ENCODE measurements at regions not wholly inside any gene's neighbourhood (a gene's known extent, or its start where the extent isn't known, plus 50 kb on each side); places are given as distances from the start of the nearest gene placed in this dataset.

GRCh38 chr15:97875513-97876280 is 84.8 kb upstream of the ARRDC4 start (continued):
- TF ChIP-seq ZNF574 (CRISPR knock-in tag; IDR thresholded peaks at IDR 0.05) (peak; percentile 92), NFYB (CRISPR knock-in tag; IDR thresholded peaks at IDR 0.05) (peak; percentile 38; the same call in 1 of the 2 replicates), ZNF792 (CRISPR knock-in tag; IDR thresholded peaks at IDR 0.05) (no peak), TAF1 (CRISPR knock-in tag; IDR thresholded peaks at IDR 0.05) (peak; percentile 41; the same call in 1 of the 2 replicates), AHR (CRISPR knock-in tag; IDR thresholded peaks at IDR 0.05) (no peak), ZNF83 (CRISPR knock-in tag; IDR thresholded peaks at IDR 0.05; ENCODE audit: borderline replicate concordance) (no peak), ZNF687 (CRISPR knock-in tag; IDR thresholded peaks at IDR 0.05) (peak; percentile 43), POLR2A (IDR thresholded peaks at IDR 0.05; ENCODE audit: insufficient read depth in 1 of 2, low read depth in 2 of 2, low read length in 2 of 2) (peak; percentile 26 to 53; a peak in 1 of 4 replicates), ZSCAN30 (CRISPR knock-in tag; IDR thresholded peaks at IDR 0.05) (no peak), POGZ (CRISPR knock-in tag; IDR thresholded peaks at IDR 0.05) (0 out of 2 replicates have a peak, but pooled peaks have one; percentile 17), TMF1 (CRISPR knock-in tag; IDR thresholded peaks at IDR 0.05; ENCODE audit: low read depth) (no peak), POLR2G (IDR thresholded peaks at IDR 0.05; ENCODE audit: low read depth, low read length) (peak; percentile 73), KDM5B (CRISPR knock-in tag; IDR thresholded peaks at IDR 0.05; ENCODE audit: borderline replicate concordance) (no peak), ZFX (CRISPR knock-in tag; IDR thresholded peaks at IDR 0.05; ENCODE audit: low read depth) (peak; percentile 63), DRAP1 (CRISPR knock-in tag; IDR thresholded peaks at IDR 0.05) (no peak), RXRB (CRISPR knock-in tag; IDR thresholded peaks at IDR 0.05; ENCODE audit: borderline replicate concordance) (no peak), ELF4 (CRISPR knock-in tag; IDR thresholded peaks at IDR 0.05; ENCODE audit: borderline replicate concordance) (no peak)
- TF ChIP-seq, protein P1, sequence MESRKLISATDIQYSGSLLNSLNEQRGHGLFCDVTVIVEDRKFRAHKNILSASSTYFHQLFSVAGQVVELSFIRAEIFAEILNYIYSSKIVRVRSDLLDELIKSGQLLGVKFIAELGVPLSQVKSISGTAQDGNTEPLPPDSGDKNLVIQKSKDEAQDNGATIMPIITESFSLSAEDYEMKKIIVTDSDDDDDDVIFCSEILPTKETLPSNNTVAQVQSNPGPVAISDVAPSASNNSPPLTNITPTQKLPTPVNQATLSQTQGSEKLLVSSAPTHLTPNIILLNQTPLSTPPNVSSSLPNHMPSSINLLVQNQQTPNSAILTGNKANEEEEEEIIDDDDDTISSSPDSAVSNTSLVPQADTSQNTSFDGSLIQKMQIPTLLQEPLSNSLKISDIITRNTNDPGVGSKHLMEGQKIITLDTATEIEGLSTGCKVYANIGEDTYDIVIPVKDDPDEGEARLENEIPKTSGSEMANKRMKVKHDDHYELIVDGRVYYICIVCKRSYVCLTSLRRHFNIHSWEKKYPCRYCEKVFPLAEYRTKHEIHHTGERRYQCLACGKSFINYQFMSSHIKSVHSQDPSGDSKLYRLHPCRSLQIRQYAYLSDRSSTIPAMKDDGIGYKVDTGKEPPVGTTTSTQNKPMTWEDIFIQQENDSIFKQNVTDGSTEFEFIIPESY (CRISPR knock-in tag; IDR thresholded peaks at IDR 0.05), result peak; percentile 21; the same call in 1 of the 2 replicates
- TF ChIP-seq, protein P2, sequence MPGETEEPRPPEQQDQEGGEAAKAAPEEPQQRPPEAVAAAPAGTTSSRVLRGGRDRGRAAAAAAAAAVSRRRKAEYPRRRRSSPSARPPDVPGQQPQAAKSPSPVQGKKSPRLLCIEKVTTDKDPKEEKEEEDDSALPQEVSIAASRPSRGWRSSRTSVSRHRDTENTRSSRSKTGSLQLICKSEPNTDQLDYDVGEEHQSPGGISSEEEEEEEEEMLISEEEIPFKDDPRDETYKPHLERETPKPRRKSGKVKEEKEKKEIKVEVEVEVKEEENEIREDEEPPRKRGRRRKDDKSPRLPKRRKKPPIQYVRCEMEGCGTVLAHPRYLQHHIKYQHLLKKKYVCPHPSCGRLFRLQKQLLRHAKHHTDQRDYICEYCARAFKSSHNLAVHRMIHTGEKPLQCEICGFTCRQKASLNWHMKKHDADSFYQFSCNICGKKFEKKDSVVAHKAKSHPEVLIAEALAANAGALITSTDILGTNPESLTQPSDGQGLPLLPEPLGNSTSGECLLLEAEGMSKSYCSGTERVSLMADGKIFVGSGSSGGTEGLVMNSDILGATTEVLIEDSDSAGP (CRISPR knock-in tag; IDR thresholded peaks at IDR 0.05; ENCODE audit: borderline replicate concordance), result no peak

Measured in HepG2 (cell line).